Activated T-cell treated with anti-CD3 and anti-CD28 coated beads, Interleukin-2, amount 50 U/mL, for 24 hours (primary cell): ENCODE measurements at regions not wholly inside any gene's neighbourhood (a gene's known extent, or its start where the extent isn't known, plus 50 kb on each side); places are given as distances from the start of the nearest gene placed in this dataset.
A peak's percentile ranks its signal among the peaks of the same experiment; 100 is the strongest.
"Not testable (repeated sequence)": the region's sequence is repeated elsewhere in the genome, so short reads cannot be mapped to it uniquely, and the experiment has no call there.

ENCODE experiments used
- DNase-seq: peaks from one replicate; pipeline ENCODE4 v3.0.0-alpha.2; 2020
- H3K27ac Mint-ChIP-seq: 2 replicates; pipeline ENCODE4 v1.8.0; 2020; ENCODE audit warnings: mild to moderate bottlenecking, mixed read lengths
- H3K27me3 Mint-ChIP-seq: 2 replicates; pipeline ENCODE4 v1.8.0; 2020; ENCODE audit warnings: mixed read lengths
- H3K36me3 Mint-ChIP-seq: 2 replicates; pipeline ENCODE4 v1.8.0; 2020; ENCODE audit warnings: low read depth, mixed read lengths
- H3K4me1 Mint-ChIP-seq: 2 replicates; pipeline ENCODE4 v1.8.0; 2020; ENCODE audit warnings: low read depth, mixed read lengths
- H3K4me3 Mint-ChIP-seq: 2 replicates; pipeline ENCODE4 v1.8.0; 2020; ENCODE audit warnings: mild to moderate bottlenecking, moderate library complexity, mixed read lengths
- H3K9me3 Mint-ChIP-seq: 2 replicates; pipeline ENCODE4 v1.8.0; 2020; ENCODE audit warnings: mixed read lengths

DNA sequence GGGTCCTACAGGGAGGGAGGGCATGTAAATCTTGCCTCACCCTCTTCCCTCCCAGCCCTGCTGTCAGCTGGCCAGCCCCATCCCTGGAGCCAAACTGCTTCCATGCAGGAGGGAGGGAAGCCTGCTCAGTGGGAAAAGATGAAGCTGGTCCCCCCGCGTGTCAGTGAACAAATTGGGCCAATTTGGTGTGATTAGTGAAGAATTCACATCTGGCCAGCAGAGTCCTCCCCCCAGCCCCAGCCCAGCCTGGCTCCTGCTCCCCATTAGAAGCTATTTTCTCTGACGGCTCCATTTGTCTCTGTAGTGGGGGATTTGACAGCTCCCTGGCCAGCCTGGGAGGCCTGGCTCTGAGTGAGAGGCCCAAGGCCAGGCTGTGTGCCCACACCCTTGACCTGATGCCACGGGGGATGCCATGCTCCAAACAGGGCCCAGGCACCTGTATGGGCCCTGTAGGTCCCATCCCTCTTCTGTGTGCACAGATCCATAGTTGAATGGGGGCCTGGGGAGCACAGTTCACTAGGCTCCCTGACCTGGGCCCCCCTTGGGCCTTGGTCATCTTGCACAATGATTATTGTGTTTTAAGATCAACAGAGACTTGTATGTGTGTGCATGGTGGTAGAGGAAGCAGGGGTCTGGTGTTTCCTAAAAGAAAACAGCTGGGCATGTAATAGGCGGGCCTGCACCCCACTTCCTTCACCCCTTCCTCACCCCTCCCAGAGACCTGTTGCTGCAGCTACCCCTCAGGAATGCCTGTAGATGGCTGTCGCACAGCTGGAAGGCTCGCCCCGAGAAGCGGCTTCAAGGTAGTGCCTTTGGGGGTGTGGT, 50.7 kb upstream of the TAC4 start:
- H3K4me1 Mint-ChIP-seq, result no peaks in the 10 kb centered on the region
- no peaks in the 10 kb centered on the region for H3K9me3 Mint-ChIP-seq
- peaks cover 85% of the 10 kb centered on the region for H3K27me3 Mint-ChIP-seq
- DNase-seq, result no peak
- H3K27ac Mint-ChIP-seq, result no peak overlapping the region
- no peak overlapping the region for H3K4me3 Mint-ChIP-seq
- H3K36me3 Mint-ChIP-seq, result no peaks in the 10 kb centered on the region

DNA sequence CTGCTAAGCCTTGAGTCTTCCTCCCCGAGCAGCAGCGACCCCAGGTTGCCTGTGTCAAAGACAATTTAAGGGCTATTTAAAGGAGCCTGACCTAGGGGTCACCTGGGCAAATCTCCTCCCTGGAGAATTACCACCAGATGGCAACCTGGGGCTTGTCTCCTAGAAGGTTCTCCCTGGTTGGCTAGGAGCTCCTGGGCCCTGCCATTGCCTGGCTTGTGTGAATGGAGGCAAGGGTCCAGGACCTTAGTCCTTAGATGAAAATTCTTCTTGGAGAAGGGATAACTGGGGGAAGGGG, 51.3 kb upstream of the TAC4 start:
- Mint-ChIP-seq H3K27me3 (peaks cover 85% of the 10 kb centered on the region), H3K27ac (no peak overlapping the region), H3K4me3 (no peak overlapping the region), H3K4me1 (no peaks in the 10 kb centered on the region), H3K9me3 (no peaks in the 10 kb centered on the region), H3K36me3 (no peaks in the 10 kb centered on the region)
- no peak for DNase-seq

DNA sequence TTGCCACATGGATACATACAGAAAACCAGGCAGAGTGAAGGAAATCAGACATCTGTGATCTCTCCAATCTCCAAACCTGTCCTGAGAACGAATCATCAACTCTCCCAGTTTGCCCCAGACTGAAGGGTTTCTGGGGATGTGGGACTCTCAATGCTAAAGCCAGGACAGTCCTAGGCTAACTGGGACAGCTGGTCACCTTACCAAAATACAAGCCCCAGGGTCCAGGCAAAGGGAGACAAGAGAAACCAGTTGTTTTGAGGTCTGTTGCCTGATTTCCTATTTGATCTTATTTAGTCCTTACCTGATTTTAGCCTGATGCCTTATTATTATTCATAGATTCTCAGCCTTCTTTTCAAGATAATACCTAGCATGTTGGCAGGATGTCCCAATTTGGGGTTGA, 51.7 kb upstream of the TAC4 start:
- no peaks in the 10 kb centered on the region for H3K4me1 Mint-ChIP-seq
- no peak overlapping the region for H3K27ac Mint-ChIP-seq
- no peak for DNase-seq
- H3K9me3 Mint-ChIP-seq, result no peaks in the 10 kb centered on the region
- H3K36me3 Mint-ChIP-seq, result no peaks in the 10 kb centered on the region
- peaks cover 87% of the 10 kb centered on the region for H3K27me3 Mint-ChIP-seq
- no peak overlapping the region for H3K4me3 Mint-ChIP-seq

DNA sequence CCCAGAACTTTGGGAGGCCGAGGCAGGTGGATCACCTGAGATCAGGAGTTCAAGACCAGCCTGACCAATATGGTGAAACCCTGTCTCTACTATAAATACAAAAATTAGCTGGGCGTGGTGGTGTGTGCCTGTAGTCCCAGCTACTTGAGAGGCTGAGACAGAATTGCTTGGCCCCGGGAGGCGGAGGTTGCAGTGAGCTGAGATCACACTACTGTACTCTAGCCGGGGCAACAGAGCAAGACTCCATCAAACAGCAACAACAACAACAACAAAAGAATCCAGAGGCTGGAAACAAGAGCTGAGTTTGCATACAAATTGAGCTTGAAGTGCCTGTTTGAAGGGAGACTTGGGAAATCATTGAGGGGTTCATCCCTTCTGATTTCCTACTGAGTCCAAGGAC, 52.9 kb upstream of the TAC4 start:
- H3K27ac Mint-ChIP-seq, H3K9me3 Mint-ChIP-seq, H3K36me3 Mint-ChIP-seq, H3K4me3 Mint-ChIP-seq, DNase-seq, H3K4me1 Mint-ChIP-seq: not testable (repeated sequence)
- H3K27me3 Mint-ChIP-seq, result peaks cover 90% of the 10 kb centered on the region

DNA sequence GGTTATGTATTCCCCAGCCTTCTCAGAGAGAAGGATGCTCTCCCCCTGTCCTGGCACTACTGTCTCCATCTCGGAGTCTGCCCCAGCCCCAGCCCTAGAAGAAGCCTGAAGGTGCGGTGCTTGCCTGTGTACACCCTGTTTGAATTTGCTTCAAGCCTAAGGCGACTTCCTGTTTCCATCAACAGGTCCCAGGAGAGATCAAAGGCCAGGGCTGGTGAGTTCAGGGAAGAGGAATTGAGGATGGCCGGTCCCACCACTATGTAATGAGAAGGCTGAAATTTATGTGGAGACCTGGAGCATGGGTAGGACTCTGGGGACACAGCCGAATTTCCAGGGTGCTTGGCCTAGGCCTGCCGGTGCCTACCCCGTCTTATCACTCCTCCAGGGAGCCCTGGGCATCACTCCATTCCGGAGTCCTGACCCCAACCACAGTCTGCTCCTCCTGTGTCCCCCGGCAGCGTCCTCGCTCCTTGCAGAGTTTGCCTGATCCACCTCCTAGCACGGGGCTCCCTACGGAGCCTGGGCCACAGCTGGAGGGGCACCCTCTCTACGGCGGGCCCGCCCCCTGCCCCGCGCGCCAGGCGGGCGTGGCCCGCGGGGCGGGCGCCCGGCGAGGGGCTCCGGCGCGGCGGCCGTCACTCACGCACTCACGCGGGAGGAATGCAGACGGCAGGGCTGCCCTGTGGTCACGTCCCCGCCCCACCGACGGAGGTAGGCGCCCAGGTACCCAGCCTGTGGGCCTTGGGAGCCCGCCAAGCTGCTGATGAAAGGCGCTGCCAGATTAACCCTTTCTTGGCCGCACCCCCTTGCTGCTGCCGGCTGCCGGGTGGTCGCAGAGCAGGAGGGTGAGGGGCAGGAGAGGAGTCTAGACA, 53.8 kb upstream of the TAC4 start:
- no peaks in the 10 kb centered on the region for H3K4me1 Mint-ChIP-seq
- H3K4me3 Mint-ChIP-seq, result no peak overlapping the region
- peaks cover 92% of the 10 kb centered on the region for H3K27me3 Mint-ChIP-seq
- no peaks in the 10 kb centered on the region for H3K9me3 Mint-ChIP-seq
- no peaks in the 10 kb centered on the region for H3K36me3 Mint-ChIP-seq
- no peak overlapping the region for H3K27ac Mint-ChIP-seq
- no peak for DNase-seq

DNA sequence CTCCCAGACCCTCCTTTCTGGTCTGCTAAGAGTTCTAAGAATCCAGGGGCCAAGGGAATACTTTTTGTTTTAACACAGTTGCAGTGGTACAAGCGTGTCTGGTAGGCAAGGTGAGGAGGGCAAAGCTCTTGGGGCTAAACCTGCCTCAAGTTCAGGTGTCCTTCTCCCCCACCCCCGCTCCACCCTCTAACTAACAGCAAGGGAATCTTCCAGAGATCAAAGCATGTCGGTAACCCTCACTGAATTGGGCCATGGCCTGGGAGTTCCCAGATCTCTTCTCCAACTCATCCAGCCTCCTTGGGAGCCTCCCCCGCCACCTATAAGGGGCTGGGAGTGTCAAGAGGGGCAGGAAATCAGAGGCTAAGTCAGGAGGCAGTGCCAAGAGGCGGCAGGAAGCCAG, 55.7 kb upstream of the TAC4 start:
- H3K4me1 Mint-ChIP-seq, result no peaks in the 10 kb centered on the region
- H3K27me3 Mint-ChIP-seq, result peaks cover 92% of the 10 kb centered on the region
- no peak for DNase-seq
- H3K36me3 Mint-ChIP-seq, result no peaks in the 10 kb centered on the region
- H3K27ac Mint-ChIP-seq, result no peak overlapping the region
- no peak overlapping the region for H3K4me3 Mint-ChIP-seq
- no peaks in the 10 kb centered on the region for H3K9me3 Mint-ChIP-seq

DNA sequence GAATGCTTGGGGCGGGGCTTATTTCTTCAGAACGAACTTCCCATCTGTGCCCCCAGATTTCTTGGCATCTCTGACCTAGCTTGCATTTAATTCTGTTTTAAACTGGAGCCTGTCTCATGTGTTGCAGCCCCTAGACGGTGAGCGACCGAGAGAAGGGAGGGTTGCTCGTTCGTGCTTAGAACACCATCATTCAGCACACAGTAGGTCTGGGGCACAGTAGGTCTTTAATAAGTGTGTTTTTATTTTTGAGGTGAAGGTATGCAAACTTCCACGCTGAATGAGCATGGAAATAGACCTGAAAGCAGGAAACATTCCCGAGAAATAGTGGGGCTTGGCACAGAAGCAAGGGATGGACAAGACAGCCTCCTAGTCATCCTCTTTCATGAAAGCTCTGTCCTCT, 57.0 kb upstream of the TAC4 start:
- H3K27me3 Mint-ChIP-seq, result peaks cover 92% of the 10 kb centered on the region

DNA sequence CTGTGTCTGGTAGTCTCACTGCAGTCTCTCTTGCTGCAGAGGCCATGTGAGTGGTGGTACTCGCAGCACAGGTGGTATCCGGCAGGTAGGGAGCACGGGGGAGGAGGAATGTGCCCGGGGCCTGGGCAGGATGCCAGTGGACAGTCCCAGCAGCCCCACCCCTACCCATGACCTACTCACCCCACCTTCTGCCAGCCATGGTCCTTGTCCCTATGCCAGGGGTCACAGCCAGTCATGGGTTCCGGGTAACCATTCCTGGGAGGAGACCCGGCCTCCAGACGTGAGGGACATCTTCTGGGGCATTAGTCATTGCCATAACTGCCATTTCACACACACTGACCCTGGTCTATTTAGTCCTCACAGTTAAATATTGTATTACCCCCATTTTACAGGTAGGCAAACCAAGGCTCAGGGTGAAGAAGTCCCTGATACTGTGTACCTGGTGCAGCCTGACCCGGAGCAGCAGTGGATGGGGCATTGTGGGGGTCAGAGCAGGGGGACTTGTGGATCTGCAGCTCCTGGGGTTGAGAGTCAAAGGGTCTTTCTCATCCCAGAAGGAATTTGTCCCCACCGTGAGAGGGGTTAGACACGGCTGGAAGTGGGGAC, 58.8 kb upstream of the TAC4 start:
- DNase-seq, result no peak
- Mint-ChIP-seq H3K27ac (no peak overlapping the region), H3K9me3 (no peaks in the 10 kb centered on the region), H3K4me3 (no peak overlapping the region), H3K36me3 (no peaks in the 10 kb centered on the region), H3K4me1 (peaks cover 8% of the 10 kb centered on the region), H3K27me3 (peaks cover 90% of the 10 kb centered on the region)

More for the DNA sequence above, 57.0 kb upstream of the TAC4 start:
- peaks cover 2% of the 10 kb centered on the region for H3K4me1 Mint-ChIP-seq
- no peak for DNase-seq
- no peak overlapping the region for H3K4me3 Mint-ChIP-seq
- H3K9me3 Mint-ChIP-seq, result no peaks in the 10 kb centered on the region
- no peaks in the 10 kb centered on the region for H3K36me3 Mint-ChIP-seq
- no peak overlapping the region for H3K27ac Mint-ChIP-seq

DNA sequence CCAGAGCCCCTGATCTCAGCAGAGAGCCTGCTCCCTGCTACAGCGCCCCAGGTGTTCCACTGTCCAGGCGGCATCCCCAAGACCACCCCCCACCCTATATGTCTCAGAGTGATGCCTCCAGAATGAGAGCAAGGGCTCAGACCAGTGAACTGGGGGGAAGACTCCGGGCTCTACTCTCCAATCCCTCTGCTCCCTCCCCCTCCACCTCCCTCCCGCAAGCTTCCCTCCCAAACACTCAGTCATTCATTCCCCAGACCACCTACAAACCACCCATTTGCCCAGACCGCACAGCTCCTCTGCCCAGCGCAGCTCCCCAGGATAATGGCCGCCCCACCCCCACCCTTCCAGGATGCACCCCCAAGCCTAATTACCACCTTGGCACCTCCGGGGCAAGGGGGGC, 59.4 kb upstream of the TAC4 start:
- Mint-ChIP-seq H3K4me3 (no peak overlapping the region), H3K9me3 (no peaks in the 10 kb centered on the region), H3K4me1 (peaks cover 8% of the 10 kb centered on the region), H3K27me3 (peaks cover 91% of the 10 kb centered on the region), H3K27ac (no peak overlapping the region), H3K36me3 (no peaks in the 10 kb centered on the region)
- DNase-seq, result no peak

DNA sequence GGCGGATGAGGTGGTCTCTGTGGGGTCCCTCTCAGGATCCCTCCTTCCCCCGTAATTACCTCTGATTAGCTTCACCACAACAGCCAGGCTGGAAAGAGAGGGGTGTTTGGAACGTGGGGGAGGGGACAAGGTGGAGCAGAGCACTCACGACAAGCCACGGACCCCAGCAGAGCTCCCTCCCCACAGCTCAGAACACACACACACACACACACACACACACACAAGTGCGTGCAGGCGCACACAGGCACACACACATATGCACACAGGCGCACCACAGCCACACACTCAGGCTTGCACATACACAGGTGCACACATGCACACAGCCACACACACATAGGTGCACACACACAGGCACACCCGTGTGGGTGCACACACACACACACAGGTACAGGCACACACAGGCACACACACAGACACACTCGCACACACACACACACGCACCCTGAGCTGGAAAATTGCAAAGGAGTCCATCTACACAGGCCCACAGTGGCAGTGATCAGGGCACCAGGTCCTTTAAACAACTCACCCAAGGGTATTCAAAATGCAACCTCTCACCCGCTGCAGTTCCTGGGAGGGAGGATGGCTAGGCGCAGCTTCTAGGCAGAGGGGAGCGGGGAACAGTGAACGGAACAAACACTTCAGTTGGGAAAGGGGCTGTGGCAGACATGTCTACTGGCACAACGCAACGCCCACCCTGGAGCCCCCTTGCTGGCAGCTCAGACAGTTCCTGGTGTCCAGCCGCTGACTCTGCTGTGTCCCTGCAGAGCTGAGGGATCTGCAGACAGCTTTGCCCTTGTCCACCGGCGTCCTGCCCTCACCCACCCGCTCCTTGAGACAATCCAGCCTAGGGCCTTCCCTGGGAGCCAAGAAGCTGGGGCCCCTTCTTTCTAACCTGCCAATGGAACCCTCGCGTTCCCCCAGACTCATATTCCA, 59.9 kb upstream of the DLX4 start:
- no peaks in the 10 kb centered on the region for H3K36me3 Mint-ChIP-seq
- no peak for DNase-seq
- no peak overlapping the region for H3K27ac Mint-ChIP-seq
- H3K4me3 Mint-ChIP-seq, result no peak overlapping the region
- peaks cover 90% of the 10 kb centered on the region for H3K27me3 Mint-ChIP-seq
- H3K4me1 Mint-ChIP-seq, result peaks cover 8% of the 10 kb centered on the region
- no peaks in the 10 kb centered on the region for H3K9me3 Mint-ChIP-seq

DNA sequence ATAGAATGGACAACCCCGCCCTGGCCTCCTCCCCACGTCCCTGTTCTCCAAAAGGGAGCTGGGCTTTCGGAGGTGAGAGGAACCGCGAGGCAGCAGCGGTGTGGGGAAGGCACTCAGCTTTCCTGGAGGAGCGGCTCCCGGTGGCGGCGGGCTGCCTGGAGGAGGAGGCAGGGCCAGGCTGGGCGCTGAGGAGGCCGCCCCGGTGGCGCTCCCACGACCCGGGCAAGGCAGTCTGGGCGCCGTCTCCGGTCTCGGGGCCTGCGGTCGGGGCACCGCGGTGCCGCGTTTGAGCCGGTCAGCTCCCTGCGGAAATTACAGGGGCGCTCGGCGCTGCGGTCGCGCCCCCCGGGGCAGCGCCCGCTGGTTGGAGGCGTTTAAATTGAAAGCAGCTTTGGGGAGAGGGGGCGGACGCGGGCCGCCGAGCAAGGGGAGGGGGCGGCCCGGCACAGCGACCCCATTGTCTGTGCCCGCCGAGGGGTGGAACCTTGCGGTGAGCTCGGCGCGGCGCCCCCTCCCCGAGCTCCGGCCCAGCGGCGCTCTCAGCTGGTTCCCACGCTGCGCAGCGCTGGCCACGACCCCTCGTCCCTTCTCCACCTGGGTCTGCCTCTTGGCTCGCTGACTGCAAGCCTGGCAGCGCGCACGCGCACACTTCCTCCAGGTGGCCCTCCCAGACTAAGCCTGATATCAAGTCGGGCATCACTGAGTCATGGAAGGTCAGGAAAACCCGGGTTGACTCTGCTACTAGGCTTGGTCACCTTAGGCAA, 58.7 kb upstream of the DLX4 start:
- Mint-ChIP-seq H3K27me3 (peaks cover 87% of the 10 kb centered on the region), H3K9me3 (no peaks in the 10 kb centered on the region), H3K27ac (no peak overlapping the region), H3K4me1 (peaks cover 8% of the 10 kb centered on the region), H3K36me3 (no peaks in the 10 kb centered on the region), H3K4me3 (peak overlapping the region; percentile 47)
- DNase-seq, result peak; percentile 42

DNA sequence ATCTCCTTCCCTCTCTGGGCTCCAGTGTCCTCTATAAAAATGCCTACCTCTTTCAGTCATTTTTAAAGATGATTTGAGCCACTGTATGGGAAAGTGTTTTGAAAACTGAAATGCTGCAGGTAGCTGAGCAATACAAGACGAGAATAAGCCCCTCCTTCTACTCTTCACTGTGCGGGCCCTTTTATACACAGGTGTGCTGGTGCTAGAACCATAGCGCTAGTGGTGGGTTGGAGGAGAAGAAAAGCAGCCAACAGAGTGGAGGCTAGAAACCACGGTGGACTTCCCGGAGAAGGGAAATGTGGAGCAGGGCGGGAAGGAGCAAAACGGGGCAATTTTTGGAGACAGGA, 58.2 kb upstream of the DLX4 start:
- H3K9me3 Mint-ChIP-seq, result no peaks in the 10 kb centered on the region
- peak overlapping the region; percentile 47 for H3K4me3 Mint-ChIP-seq
- no peaks in the 10 kb centered on the region for H3K36me3 Mint-ChIP-seq
- no peak overlapping the region for H3K27ac Mint-ChIP-seq
- peaks cover 86% of the 10 kb centered on the region for H3K27me3 Mint-ChIP-seq
- DNase-seq, result no peak
- H3K4me1 Mint-ChIP-seq, result peaks cover 8% of the 10 kb centered on the region

DNA sequence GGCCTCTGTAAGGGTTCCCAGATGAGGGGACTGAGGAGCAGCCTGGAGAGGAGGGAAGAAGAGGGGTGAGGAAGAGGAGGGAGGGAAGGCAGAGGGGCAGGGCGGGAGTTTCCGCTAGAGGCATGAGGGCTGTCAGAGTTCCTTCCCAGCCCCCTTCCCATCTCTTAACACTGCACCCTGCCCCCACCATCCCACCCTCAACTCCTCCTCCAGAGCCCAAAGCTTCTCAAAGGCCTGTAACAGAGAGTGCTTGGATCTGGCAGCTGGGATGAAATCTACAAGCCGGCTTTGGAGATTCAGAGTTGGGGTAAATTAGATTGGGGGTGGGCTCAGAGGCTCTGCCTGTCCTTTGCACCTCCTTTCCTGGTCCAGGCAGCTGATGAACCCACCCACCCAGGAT, 57.3 kb upstream of the DLX4 start:
- no peaks in the 10 kb centered on the region for H3K36me3 Mint-ChIP-seq
- H3K4me3 Mint-ChIP-seq, result no peak overlapping the region
- H3K27me3 Mint-ChIP-seq, result peaks cover 88% of the 10 kb centered on the region
- H3K27ac Mint-ChIP-seq, result no peak overlapping the region
- H3K9me3 Mint-ChIP-seq, result no peaks in the 10 kb centered on the region
- DNase-seq, result no peak
- peaks cover 8% of the 10 kb centered on the region for H3K4me1 Mint-ChIP-seq
